Endothelial cell of umbilical vein (primary cell): ENCODE measurements at regions not wholly inside any gene's neighbourhood (a gene's known extent, or its start where the extent isn't known, plus 50 kb on each side); places are given as distances from the start of the nearest gene placed in this dataset.
"Not testable (repeated sequence)": the region's sequence is repeated elsewhere in the genome, so short reads cannot be mapped to it uniquely, and the experiment has no call there.

Experiments used
- BruUV-seq: library from RNA; stranded (reverse); fragments of 400-500 nt; replicated peaks from 2 replicates; lab custom pipeline; 2021; lab: Mats Ljungman, UMichigan
- CTCF ChIA-PET: fragments of 300-600, 350-600 bp; sonication (Branson Sonifier 250); formaldehyde crosslinking; loops from one replicate; lab custom pipeline; 2021; ENCODE audit warnings: antibody characterized with exemption, inconsistent platforms; lab: Charles Lee
- POLR2A ChIA-PET: fragments of 300-600, 350-600 bp; sonication (Branson Sonifier 250); formaldehyde crosslinking; loops from one replicate; lab custom pipeline; 2021; ENCODE audit warnings: antibody characterized with exemption, inconsistent platforms; lab: Charles Lee
- DNase-seq: peaks from one replicate; pipeline ENCODE4 v3.0.0-alpha.2; 2011; ENCODE audit warnings: low read depth, low spot score
- FAIRE-seq: peaks from 2 replicates; lab custom pipeline; 2011; peaks lifted over from hg19 to GRCh38; lab: Jason Lieb, UNC
- H2AFZ ChIP-seq: 2 replicates; pipeline ENCODE4 v1.6.0; 2012; ENCODE audit warnings: low read depth, low read length, control low read depth, inconsistent platforms
- H3K27ac ChIP-seq: 2 replicates; pipeline ENCODE4 v1.5.1; 2011; ENCODE audit warnings: low read depth, mild to moderate bottlenecking, control low read depth, low read length, moderate library complexity; ENCODE audit not compliant: insufficient read depth
- H3K27me3 ChIP-seq, 2 experiments: 2 replicates each; pipeline versions ENCODE4 v1.6.0 to v1.6.1; 2011; ENCODE audit warnings: low read length in 2 of 2, mixed read lengths in 1 of 2; ENCODE audit not compliant: control insufficient read depth in 2 of 2, insufficient read depth in 2 of 2
- H3K36me3 ChIP-seq, 2 experiments: 2 replicates in 1 of 2; 3 replicates in 1 of 2; pipeline ENCODE4 v1.5.1; 2011; ENCODE audit warnings: low read length in 2 of 2, mild to moderate bottlenecking in 1 of 2, moderate library complexity in 1 of 2; ENCODE audit not compliant: control insufficient read depth in 2 of 2, insufficient read depth in 2 of 2; ENCODE audit errors: extremely low read depth in 1 of 2
- H3K4me1 ChIP-seq: 3 replicates; pipeline ENCODE4 v1.5.1; 2011; ENCODE audit warnings: mild to moderate bottlenecking, low read length; ENCODE audit not compliant: control insufficient read depth, insufficient read depth; ENCODE audit errors: extremely low read depth
- H3K4me2 ChIP-seq: 2 replicates; pipeline ENCODE4 v1.6.1; 2011; ENCODE audit warnings: low read length, control low read depth, mixed read lengths; ENCODE audit not compliant: insufficient read depth
- H3K4me3 ChIP-seq, 3 experiments: fragments of 200-600 bp in 1 of 3; sonication (generic), shearing (Covaris generic) in 1 of 3; replicated peaks in 1 of 3; 2 replicates each; pipeline ENCODE4 v1.5.1; 2011 to 2016; ENCODE audit warnings: control low read depth in 3 of 3, low read length in 3 of 3, mild to moderate bottlenecking in 2 of 3, inconsistent platforms in 1 of 3, low read depth in 1 of 3, moderate library complexity in 1 of 3; ENCODE audit not compliant: insufficient read depth in 1 of 3
- H3K79me2 ChIP-seq: 2 replicates; pipeline ENCODE4 v1.6.0; 2012; ENCODE audit warnings: low read length, inconsistent platforms; ENCODE audit not compliant: control insufficient read depth, insufficient read depth
- H3K9ac ChIP-seq: replicated peaks from 2 replicates; pipeline ENCODE3; 2011; ENCODE audit warnings: low read length, control low read depth; ENCODE audit not compliant: insufficient read depth; ENCODE audit errors: extremely low read depth
- H3K9me1 ChIP-seq: replicated peaks from 3 replicates; pipeline ENCODE4 v1.6.0; 2011; ENCODE audit warnings: mild to moderate bottlenecking, low read length; ENCODE audit not compliant: control insufficient read depth, insufficient read depth; ENCODE audit errors: extremely low read depth
- H3K9me3 ChIP-seq: replicated peaks from 2 replicates; pipeline ENCODE4 v1.5.1; 2012; ENCODE audit warnings: low read length, inconsistent platforms; ENCODE audit not compliant: control insufficient read depth, insufficient read depth
- H4K20me1 ChIP-seq: replicated peaks from 2 replicates; pipeline ENCODE3; 2011; ENCODE audit warnings: mild to moderate bottlenecking, low read length; ENCODE audit not compliant: control insufficient read depth, insufficient read depth; ENCODE audit errors: extremely low read depth
- EZH2 ChIP-seq: IDR thresholded peaks from 2 replicates; pipeline ENCODE4 v1.6.1; 2012; ENCODE audit warnings: borderline replicate concordance, low read depth, mild to moderate bottlenecking, moderate library complexity, low read length, inconsistent platforms; ENCODE audit not compliant: severe bottlenecking
- FOS ChIP-seq: IDR thresholded peaks from 2 replicates; pipeline ENCODE4 v1.6.1; 2011; ENCODE audit warnings: mild to moderate bottlenecking, low read length, moderate library complexity, borderline replicate concordance; ENCODE audit not compliant: insufficient read depth
- GATA2 ChIP-seq: IDR thresholded peaks from 2 replicates; pipeline ENCODE4 v1.7.0; 2011; ENCODE audit warnings: low read depth, mild to moderate bottlenecking, moderate library complexity, mixed read lengths, low read length; ENCODE audit not compliant: insufficient read length, insufficient read depth
- JUN ChIP-seq: IDR thresholded peaks from 2 replicates; pipeline ENCODE4 v1.6.1; 2011; ENCODE audit warnings: borderline replicate concordance, low read depth; ENCODE audit not compliant: insufficient read length, insufficient read depth
- MYC ChIP-seq: IDR thresholded peaks from one replicate; pipeline ENCODE4 v1.6.1; 2011; ENCODE audit warnings: mild to moderate bottlenecking, low read depth, low read length
- POLR2A ChIP-seq: IDR thresholded peaks from 2 replicates; pipeline ENCODE4 v1.6.1; 2012; ENCODE audit warnings: low read depth, mild to moderate bottlenecking, control low read depth, low read length
- POLR2AphosphoS5 ChIP-seq: IDR thresholded peaks from 2 replicates; pipeline ENCODE4 v1.6.1; 2012; ENCODE audit warnings: low read depth, mild to moderate bottlenecking, control low read depth, low read length, moderate library complexity; ENCODE audit not compliant: insufficient read depth
- dilution Hi-C: fragments of 300-500 bp; cut with MboI; formaldehyde crosslinking; loops from one replicate; pipeline ENCODE4 v1.15.0; 2019; ENCODE audit warnings: low sequenced_read_pairs; ENCODE audit not compliant: extremely low pct_ligation_motif_present
- intact Hi-C: fragments of 100-400 bp; cut with micrococcal nuclease; formaldehyde crosslinking; loops from one replicate; pipeline ENCODE4 v1.10.0; 2022
- TF ChIP-seq, protein P1 (sequence below), 2 donors: IDR thresholded peaks; 1 replicate in 1 of 2; 2 replicates in 1 of 2; pipeline ENCODE4 v1.5.1; 2011; ENCODE audit warnings: low read length in 2 of 2, mild to moderate bottlenecking in 2 of 2, moderate library complexity in 2 of 2, control low read depth in 1 of 2, inconsistent platforms in 1 of 2, low read depth in 1 of 2; ENCODE audit not compliant: insufficient read depth in 1 of 2; ENCODE audit errors: extremely low read depth in 1 of 2
- TF ChIP-seq, protein P2 (sequence below): IDR thresholded peaks from 2 replicates; pipeline ENCODE4 v1.6.1; 2011; ENCODE audit not compliant: insufficient read depth, insufficient read length

DNA sequence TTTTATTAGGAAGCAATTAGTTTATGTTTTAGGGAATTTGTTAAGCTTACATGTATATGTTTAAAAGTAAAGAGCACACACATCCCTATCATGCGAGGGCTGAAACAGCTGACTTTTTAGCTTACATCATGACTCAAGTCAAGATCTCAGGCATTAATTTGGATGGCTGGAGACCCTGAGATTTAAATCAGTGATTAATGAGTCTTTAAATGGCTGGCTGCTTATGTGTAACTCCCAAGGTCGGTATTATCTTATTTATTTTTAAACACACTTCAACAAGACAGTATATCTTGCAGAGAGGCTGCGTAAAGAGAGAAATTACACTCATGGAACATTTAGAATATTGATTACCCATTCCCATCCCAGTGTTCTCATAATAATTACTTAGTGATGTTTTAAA is 169.4 kb downstream of the KBTBD8 start:
- H2AFZ ChIP-seq = no peak overlapping the region
- H3K9me3 ChIP-seq = no peaks in the 10 kb centered on the region
- no peak overlapping the region for H3K4me2 ChIP-seq
- no peak for TF ChIP-seq JUN
- no peaks in the 10 kb centered on the region for H3K27me3 ChIP-seq
- no peak overlapping the region for H3K9ac ChIP-seq
- no peak for FAIRE-seq
- CTCF ChIA-PET = no interaction called here
- POLR2A ChIA-PET = no interaction called here
- no peak overlapping the region for H3K27ac ChIP-seq
- no peaks in the 10 kb centered on the region for H3K36me3 ChIP-seq
- DNase-seq = no peak
- H3K4me3 ChIP-seq = no peak overlapping the region
- H3K79me2 ChIP-seq = no peaks in the 10 kb centered on the region
- dilution Hi-C loops = no loop called here
- H3K9me1 ChIP-seq = no peaks in the 10 kb centered on the region
- no TSS peak for BruUV-seq
- H4K20me1 ChIP-seq = no peaks in the 10 kb centered on the region
- no peaks in the 10 kb centered on the region for H3K4me1 ChIP-seq
- intact Hi-C loops = no loop called here

DNA sequence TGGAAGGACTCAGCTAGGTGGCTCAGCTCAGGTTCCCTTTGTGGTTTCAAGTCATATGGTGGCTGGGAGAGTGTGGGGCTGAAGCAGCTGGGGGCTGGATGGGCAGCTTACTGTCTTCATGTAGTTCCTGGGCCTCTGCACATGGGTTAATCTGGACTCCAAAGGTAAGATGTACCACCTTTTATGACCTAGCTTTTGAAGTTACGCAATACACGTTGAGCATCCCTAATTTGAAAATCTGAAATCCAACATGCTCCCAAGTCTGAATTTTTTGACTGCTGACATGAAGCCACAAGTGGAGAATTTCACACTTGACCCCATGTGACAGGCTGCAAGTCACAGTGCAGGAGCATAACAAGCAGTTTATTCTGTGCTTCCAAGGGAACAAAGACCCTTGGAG is 173.7 kb downstream of the KBTBD8 start:
- Histone ChIP-seq H4K20me1 (no peaks in the 10 kb centered on the region), H3K4me1 (no peaks in the 10 kb centered on the region), H3K4me2 (no peak overlapping the region), H3K9me1 (no peaks in the 10 kb centered on the region), H2AFZ (no peak overlapping the region), H3K9ac (no peak overlapping the region), H3K4me3 (no peak overlapping the region), H3K36me3 (no peaks in the 10 kb centered on the region), H3K27me3 (no peaks in the 10 kb centered on the region), H3K9me3 (no peaks in the 10 kb centered on the region), H3K79me2 (no peaks in the 10 kb centered on the region), H3K27ac (no peak overlapping the region)
- ChIA-PET CTCF (no interaction called here), POLR2A (no interaction called here)
- intact Hi-C loops = no loop called here
- no peak for FAIRE-seq
- TF ChIP-seq, protein P1, sequence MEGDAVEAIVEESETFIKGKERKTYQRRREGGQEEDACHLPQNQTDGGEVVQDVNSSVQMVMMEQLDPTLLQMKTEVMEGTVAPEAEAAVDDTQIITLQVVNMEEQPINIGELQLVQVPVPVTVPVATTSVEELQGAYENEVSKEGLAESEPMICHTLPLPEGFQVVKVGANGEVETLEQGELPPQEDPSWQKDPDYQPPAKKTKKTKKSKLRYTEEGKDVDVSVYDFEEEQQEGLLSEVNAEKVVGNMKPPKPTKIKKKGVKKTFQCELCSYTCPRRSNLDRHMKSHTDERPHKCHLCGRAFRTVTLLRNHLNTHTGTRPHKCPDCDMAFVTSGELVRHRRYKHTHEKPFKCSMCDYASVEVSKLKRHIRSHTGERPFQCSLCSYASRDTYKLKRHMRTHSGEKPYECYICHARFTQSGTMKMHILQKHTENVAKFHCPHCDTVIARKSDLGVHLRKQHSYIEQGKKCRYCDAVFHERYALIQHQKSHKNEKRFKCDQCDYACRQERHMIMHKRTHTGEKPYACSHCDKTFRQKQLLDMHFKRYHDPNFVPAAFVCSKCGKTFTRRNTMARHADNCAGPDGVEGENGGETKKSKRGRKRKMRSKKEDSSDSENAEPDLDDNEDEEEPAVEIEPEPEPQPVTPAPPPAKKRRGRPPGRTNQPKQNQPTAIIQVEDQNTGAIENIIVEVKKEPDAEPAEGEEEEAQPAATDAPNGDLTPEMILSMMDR (IDR thresholded peaks at IDR 0.05; ENCODE audit: extremely low read depth in 1 of 2, insufficient read depth in 1 of 2, low read depth in 1 of 2, low read length in 2 of 2) = no peak
- no peak for TF ChIP-seq JUN
- TF ChIP-seq GATA2 = no peak
- TF ChIP-seq, protein P2, sequence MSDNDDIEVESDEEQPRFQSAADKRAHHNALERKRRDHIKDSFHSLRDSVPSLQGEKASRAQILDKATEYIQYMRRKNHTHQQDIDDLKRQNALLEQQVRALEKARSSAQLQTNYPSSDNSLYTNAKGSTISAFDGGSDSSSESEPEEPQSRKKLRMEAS = no peak
- no peak for TF ChIP-seq EZH2
- no peak for TF ChIP-seq FOS
- no peak for TF ChIP-seq POLR2AphosphoS5
- no peak for TF ChIP-seq POLR2A
- no peak for TF ChIP-seq MYC
- no peak for DNase-seq
- dilution Hi-C loops = no loop called here
- no TSS peak for BruUV-seq

DNA sequence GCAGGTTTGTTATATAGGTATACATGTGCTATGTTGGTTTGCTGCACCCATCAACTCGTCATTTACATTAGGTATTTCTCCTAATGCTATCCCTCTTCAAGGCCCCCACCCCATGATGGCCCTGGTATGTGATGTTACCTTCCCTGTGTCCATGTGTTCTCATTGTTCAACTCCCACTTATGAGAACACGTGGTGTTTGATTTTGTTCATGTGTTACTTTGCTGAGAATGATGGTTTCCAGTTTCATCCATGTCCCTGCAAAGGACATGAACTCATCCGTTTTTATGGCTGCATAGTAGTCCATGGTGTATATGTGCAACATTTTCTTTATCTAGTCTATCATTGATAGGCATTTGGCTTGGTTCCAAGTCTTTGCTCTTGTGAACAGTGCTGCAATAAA is 175.0 kb downstream of the KBTBD8 start:
- H3K4me3 ChIP-seq, POLR2A ChIA-PET, CTCF ChIA-PET, H3K9ac ChIP-seq, FAIRE-seq, H3K27ac ChIP-seq, H4K20me1 ChIP-seq, H3K36me3 ChIP-seq, DNase-seq, intact Hi-C loops, H3K79me2 ChIP-seq, dilution Hi-C loops, H2AFZ ChIP-seq, BruUV-seq, H3K9me1 ChIP-seq, H3K9me3 ChIP-seq, H3K4me2 ChIP-seq, H3K27me3 ChIP-seq, H3K4me1 ChIP-seq: not testable (repeated sequence)
